RKO (cell line): ENCODE measurements at regions not wholly inside any gene's neighbourhood (a gene's known extent, or its start where the extent isn't known, plus 50 kb on each side); places are given as distances from the start of the nearest gene placed in this dataset.
"Not testable (repeated sequence)": the region's sequence is repeated elsewhere in the genome, so short reads cannot be mapped to it uniquely, and the experiment has no call there.

ENCODE experiments used
- DNase-seq: peaks from one replicate; pipeline ENCODE4 v3.0.0-alpha.2; 2016; ENCODE audit warnings: low spot score

DNA sequence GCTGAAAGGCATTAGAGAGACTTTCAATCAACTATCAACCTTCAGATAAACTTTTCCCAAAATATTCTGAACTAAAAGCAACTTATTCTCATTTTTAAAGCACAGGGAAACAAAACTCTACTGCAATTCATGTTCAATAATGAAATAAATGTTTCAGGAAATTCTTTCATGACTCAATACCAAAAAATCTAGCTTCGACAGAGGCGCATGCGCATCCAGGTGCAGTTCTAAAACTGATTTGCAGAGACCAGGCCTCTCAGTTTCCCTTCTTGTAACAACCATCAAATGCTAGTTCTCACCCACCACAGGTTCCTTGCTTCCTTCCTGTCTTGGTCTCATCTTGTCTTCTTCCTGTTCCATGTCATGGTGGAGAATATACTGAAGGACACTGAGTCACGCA lies 55.3 kb upstream of the NRBF2 start:
- DNase-seq, result no peak

DNA sequence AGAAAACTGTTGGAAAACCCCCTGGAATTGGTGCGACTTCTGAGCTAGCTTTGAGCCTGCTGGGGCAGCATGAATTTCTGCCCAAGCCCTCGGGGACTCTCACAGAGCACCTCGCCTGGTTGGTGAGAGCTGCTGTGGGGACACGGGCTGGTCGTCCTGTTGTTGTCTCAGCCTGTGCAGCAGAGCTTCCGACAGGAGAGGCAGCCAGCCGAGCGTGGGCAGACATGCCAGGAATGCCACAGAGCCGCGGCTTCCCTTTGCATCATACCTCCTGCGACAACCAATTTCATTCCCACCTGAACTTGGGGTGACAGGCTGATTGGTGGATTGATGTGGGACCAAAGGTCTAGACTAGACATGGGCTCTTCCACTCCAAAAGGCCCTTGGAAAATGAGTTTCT lies 60.2 kb upstream of the NRBF2 start:
- no peak for DNase-seq

DNA sequence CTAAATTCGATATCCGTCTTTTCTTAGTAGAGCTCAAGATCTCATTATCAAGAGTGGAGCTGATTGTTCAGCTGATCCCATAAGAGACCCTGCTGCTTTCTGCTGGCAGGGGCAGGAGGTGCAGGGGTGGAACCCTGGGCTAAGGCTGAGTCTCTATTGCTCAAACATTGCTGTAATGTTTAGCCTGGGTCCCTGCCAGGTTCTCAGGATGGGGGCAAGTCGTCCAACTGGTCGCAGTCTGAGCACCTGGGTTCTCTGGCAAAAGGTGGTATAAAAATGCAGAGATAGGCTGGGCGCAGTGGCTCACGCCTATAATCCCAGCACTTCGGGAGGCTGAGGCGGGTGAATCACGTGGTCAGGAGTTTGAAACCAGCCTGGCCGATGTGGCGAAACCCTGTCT lies 62.0 kb upstream of the NRBF2 start:
- no peak for DNase-seq

DNA sequence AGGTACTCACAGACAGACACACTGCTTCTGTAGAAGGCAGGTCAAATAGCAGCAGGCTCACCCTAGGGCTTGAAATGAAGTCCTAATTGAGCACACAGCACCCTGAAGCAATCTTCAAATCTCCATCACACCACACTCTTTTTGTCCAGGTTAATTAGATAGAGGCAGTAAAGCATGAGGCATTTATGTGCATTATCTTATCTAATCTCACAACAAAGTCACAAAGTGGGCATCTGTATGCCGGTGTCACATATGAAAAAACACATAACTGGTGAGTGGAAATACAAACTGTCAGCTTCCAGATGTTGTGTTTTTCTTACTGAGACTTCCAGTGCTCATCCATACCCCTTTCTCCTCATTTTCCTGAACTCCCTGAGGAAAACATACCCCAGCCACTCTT lies 63.8 kb upstream of the NRBF2 start:
- DNase-seq, result no peak

DNA sequence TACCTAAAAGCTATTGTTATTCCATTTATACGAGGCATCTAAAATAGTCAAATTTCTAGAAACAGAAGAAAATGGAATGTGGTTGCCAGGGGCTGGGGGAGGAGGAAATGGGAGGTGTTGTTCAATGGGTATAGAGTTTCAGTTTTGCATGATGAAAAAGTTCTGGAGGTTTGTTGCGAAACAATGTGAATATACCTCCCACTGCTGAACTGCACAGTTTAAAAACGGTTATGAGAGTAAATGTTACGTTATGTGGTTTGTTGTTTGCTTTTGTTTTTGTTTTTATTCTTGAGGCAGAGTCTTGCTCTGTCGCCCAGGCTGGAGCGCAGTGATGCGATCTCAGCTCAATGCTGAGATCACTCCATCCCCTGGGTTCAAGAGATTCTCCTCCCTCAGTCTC lies 64.9 kb upstream of the NRBF2 start:
- DNase-seq, result no peak

DNA sequence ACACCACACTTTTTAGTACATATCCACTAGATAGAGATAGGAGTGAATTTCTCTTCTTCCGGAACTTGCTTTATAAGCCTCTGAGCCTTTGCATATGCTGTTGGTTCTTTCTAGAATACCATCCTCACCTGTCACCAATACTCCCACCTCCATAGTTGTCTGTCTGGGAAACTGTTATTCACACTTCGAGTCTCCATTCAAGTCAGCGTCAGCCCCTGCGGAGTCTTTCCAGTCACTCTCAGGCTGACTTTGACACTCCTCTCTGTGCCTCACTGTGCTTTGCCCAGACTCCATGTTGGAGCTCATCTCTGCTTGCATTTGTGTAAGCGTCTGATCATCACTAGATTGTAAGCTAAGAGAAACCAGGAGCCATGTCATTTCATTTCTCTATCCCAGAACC lies 66.5 kb upstream of the NRBF2 start:
- DNase-seq, result no peak

DNA sequence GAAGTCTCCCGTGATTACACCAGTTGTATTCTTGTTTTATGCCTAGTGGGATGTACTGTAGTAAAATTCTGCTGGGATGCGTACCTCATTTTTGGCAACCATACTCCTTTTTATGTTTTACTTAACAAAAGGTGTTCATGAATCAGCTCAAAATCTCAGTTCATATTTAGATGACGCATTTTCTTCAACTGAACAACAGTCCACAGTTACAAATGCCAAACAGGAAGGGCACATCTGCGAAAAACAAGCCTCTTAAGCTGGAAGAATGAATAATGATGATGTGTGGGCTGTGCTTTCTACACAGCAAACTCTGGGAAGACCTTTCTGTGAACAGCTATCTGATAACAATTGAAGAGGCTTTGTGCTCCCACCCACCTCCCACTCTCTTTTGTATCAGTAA lies 68.4 kb upstream of the NRBF2 start:
- no peak for DNase-seq

DNA sequence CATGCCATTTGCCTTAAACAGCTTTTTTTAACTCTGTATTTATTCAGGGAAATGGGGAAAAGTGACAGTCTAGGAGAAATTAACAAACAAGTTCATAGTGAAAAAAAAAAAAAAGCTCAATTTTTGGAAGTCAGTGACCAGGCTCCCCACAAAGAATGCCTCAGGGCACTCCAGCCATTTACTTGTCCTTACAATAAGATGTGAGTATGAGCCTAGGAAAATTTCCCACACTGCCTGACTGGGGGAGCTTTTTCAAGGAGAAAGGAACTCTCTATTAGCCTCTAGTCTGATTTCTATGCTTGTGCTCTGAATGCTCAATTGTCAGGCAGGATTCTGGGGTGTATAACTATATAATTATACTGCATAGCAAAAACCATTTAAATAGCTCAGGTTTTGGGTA lies 74.9 kb upstream of the NRBF2 start:
- DNase-seq, result no peak

DNA sequence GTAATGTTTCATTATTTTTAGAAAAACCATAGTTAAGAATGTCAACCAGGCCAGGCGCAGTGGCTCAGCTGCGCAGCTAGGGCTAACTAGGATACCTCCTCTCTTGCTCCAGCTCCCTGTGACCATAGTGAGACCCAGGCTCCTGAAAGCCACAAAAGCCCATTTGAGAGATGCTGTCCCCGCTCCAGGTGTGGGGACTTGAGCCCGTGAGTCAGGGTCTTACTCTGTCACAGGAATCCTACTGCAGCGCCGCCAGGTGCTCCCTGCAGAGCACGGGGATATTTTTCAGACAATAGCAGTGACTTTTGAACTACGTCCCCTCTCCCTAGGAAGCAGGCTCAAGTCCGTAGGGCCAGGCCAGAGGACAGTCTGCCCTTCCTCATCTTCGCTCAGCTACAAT lies 75.6 kb upstream of the NRBF2 start:
- DNase-seq, result no peak

DNA sequence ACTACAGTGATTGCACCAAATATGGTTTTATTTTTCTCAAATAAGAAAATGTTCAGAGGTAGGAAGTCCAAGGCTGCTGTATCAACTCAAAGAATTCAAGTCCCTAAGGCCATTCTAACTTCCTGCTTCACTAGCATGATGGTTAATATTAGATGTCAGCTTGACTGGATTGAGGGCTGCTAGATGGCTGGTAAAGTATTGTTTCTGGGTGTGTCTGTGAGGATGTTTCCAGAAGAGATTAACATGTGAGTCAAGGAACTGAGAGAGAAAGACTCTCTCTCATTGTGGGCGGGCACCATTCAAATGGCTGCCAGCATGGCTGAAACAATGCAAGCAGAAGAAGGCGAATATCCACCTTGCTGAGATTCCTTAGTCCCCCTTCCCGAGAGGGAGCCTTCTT lies 77.4 kb upstream of the NRBF2 start:
- DNase-seq, result no peak

DNA sequence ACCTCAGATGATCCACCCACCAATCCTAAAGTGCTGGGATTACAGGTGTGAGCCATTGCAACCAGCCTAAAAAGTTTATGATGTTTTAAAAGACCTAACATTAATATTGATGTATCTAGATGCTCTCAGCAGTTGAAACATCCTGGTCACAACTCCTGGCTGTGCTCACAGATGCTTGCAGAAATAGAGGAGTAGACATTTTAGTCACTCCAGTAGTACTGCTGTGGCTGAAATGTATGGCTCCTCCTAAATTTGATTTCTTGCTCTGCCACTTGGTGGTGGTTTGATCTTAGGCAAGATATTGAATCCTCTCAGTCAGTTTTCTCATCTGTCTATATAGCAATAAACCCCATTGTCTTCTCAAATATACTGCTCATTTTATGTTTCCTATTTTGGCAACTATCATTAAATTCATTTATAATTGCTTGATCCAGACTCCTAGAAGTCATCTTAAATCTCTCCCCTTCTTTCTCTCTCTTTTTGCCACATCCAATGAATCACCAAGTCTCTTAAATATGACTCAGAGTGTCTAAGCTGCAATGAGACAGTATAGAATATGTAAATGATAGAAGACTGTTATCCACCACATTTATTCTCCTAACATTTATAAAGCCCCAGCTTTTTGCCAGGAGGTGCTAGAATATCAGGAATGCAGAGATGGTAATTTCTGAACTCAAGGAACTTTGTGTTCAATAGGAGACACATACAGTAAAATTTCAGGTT lies 78.1 kb upstream of the NRBF2 start:
- DNase-seq, result peak; percentile 33

DNA sequence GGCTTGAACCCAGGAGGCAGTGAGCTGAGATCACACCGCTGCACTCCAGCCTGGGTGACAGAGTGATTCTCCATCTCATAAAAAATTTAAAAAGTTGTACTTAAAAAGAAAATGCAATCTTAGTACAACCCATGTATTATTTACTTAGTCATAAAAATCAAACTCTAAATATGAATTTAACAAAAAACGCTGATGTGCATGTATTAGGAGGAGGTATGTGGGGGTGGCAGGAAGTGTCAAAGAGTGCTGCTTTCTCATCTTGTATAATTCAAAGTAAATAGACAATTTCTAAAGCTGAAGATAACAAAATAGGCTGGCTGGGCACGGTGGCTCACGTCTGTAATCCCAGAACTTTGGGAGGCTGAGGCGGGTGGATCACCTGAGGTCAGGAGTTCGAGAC lies 81.0 kb upstream of the NRBF2 start:
- no peak for DNase-seq

DNA sequence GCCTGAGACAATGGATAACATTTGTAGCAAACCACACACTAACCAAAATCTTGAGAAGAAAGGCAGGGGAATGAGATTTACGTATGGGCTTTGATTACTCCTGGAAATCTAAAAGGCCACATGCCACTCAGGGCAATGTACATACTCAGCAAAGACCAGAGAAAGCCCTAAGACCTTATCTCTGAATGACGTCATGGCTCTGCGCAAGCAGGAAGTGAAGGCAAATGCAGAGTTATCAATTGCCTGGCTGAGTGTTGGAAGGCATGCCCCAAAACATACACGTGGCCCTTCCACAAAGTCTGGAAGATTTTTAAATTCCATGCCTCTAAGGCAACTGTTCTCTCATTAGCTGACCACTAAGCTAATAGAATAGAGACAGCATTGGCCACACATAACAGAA lies 90.9 kb upstream of the NRBF2 start:
- DNase-seq, result no peak

DNA sequence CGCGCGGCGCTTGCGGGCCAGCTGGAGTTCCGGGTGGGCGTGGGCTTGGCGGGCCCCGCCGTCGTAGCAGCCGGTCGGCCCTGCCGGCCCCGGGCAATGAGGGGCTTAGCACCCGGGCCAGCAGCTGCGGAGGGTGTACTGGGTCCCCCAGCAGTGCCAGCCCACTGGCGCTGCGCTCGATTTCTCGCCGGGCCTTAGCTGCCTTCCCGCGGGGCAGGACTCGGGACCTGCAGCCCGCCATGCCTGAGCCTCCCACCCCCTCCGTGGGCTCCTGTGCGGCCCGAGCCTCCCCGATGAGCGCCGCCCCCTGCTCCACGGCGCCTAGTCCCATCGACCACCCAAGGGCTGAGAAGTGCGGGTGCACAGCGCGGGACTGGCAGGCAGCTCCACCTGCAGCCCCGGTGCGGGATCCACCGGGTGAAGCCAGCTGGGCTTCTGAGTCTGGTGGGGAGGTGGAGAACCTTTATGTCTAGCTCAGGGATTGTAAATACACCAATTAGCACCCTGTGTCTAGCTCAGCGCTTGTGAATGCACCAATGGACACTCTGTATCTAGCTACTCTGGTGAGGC lies 99.4 kb upstream of the NRBF2 start:
- DNase-seq, result not testable (repeated sequence)

DNA sequence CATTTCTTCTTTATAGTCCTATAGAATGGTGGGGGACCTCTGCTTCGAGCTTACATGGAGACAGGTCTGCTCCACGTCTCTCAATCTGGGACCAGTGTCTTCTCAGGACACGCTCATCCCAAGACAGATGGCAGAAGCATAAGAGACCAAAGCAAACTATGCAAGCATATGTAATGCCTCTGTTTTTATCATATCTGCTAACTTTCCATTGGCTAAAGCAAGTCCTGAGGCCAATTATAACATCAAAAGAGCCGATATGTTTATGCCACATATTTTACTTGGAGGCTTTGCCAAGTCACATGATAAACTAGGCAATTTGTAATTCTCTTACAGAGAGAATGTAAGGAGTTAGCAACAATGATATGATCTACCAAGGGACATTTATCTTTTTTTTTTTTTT lies 102.6 kb upstream of the NRBF2 start:
- DNase-seq, result no peak

DNA sequence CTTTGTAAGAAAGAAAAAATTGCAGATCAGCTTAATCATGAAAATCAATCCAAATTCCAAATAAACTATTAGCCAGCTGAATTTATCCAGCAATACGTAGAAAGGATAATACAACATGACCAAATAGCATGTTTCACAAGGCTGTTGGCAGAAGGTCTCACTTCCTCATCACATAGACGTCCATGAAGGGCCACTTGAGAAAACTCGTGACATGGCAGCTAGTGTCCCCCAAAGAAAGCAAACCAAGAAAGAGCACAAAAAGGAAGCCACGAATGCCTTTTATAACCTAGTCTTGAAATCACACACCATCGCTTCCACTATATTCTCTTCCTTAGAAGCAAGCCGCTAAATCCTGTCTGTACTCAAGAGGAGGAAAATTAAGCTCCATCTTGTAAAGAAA lies 105.6 kb upstream of the NRBF2 start:
- no peak for DNase-seq

DNA sequence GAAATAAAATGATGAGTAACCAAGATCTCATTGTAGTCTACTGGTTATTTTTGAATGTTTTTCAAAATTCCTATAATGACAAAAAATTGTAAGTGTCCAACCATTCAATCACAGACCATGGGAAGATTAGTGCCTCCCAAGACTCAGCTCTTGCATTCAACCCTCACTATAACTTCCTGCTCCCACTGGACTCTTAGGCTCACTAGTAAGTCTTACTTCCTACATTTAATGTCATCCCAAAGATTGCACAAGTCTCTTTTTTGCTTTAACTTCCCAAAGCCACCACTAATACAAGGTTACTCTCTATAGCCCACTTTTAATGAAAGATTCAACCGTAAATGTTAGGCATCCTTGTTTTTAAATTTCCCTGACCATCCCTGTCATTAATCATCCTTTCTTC lies 111.9 kb upstream of the NRBF2 start:
- no peak for DNase-seq

DNA sequence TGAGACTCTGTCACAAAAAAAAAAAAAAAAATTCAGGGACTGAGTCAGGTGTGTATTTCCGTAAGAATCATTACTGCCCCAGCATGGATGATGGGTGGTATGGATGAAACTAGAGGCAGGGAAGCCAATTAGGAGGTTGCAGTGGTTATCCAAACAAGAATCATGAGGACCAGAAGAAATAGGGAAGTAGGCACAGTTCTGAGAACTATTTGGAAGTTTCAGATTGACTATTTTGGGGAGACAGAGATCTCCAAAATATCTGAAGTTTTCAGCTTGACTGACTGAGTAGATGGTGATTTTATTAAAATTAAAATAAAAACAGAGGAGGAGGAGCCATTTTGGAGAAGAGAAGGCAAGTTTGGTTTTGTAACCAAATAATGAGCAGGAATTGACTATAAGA lies 119.4 kb upstream of the NRBF2 start:
- no peak for DNase-seq

DNA sequence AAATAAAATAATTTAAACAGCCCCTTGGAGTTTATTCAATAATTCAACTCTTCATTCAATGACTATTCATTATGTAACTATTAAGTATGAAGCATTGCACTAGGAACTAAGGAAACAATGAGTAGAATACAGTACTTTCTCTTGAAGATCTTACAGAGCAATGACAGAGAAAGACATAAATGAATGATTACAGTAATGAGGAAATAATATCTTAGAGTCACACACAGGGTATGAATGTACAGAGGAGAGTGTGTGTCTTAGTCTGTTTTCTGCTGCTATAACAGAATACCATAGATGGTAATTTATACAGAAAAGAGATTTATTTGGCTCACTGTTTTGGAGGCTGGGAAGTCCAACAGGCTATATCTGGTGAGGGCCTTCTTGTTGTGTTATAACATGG lies 120.5 kb upstream of the NRBF2 start:
- DNase-seq, result no peak

DNA sequence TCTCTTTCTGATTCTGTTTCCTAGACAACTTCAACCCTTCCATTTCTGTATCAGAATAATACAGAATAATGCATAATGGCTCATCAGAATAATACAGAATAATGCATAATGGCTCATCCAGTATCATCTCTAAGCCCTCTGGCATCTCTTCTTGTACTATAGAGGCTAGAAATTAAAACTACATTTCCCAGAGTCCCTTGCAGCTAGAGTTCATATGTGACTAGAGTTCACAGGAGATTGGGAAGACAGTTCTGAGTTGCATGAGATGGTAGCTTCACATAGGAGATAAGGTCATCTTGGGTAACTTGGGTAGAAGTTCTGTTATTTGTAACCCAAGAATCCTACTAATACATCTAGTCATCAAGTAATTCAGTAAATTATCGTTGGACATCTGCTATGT lies 122.9 kb upstream of the NRBF2 start:
- no peak for DNase-seq

DNA sequence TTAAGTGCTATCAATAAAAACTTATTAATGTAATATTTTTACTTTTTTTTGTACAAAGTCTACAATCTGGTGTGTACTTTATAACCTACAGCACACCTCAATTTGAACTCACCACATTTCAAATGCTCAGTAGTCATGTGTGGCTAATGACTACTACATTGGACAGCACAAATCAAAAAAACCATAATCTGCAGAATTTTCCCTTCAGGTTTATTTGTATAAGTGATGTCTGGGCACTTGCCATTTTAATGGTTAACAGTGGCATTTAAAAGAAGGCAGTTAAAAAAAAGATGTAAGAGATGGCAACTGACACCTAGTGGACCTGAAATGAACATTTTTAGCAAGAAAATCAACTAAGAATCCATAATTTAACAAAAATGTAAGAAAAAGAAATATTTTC lies 124.6 kb upstream of the NRBF2 start:
- no peak for DNase-seq

DNA sequence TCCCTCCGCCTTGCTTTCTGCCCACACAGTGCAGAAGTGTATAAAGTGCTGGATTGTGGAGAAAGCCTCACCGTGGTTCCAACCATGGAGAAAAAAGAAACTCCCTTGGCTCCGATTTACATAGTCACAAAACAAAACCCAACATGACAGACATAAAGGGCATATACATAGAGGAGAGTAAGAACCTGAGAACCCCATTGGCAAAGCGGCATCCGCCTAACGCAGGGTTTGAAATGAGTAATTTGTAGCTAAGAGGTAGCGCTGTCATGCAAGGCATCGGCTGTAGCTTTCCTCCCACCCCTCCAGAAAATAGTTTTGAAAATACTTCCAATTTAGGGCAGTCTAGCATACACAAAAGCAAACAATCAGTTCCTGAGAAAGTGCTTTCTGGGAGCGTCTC lies 126.0 kb upstream of the NRBF2 start:
- DNase-seq, result no peak

DNA sequence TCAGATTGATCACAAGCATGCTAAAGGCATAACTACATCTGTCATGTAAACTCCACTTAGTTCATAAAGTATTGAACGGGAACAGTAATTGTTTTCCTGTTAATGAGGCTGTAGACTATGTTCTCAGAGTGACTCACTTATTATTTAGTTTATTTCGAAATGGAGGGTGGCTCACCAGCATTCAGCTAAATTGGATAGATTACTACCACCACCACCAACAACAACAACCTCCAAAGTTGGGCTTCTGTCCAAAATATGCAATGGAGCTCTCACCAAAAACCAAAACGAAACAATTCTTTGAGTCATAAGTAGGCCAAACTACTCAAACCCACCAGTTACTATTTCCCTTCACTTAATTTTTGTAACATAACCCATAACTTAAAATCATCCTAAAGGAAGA lies 127.9 kb upstream of the NRBF2 start:
- no peak for DNase-seq

DNA sequence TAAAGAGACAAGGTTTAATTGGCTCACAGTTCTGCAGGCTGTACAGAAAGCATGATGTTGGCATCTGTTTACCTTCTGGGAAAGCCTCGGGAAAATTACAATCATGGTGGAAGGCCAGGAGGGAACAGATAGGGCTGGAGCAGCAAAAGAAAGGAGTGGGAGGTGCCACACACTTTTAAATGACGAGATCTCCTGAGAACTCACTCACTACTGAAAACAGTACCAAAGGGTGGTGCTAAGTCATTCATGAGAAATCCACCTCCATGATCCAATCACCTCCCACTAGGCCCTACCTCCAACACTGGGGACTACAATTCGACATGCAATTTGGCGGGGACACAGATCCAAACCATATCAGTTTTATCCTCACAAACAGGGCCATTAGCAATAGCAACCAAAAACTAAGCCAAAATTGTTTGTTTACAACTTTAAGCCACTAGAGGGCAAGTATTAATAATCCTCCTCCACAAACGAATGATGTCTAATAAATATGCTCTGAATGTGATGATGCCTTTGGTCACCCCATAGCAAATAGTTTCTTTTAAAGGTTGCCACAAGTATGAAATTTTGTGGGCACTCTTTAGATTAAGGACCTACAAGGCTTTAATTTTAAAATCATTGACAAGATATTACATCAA lies 129.2 kb upstream of the NRBF2 start:
- DNase-seq, result peak; percentile 9
